NOMO-1 treated with dmso at 0.1 percent for 144 hours (cell line): ENCODE measurements at regions not wholly inside any gene's neighbourhood (a gene's known extent, or its start where the extent isn't known, plus 50 kb on each side); places are given as distances from the start of the nearest gene placed in this dataset.

Experiments
- DNase-seq: peaks from one replicate; lab custom pipeline; 2025; ENCODE audit not compliant: unreplicated experiment; lab: John Stamatoyannopoulos, UW

- DNase-seq: no peak
Measured at GRCh38 chr3:99236576-99236975, 335.1 kb upstream of the DCBLD2 start.

GRCh38 chr3:99232696-99233095, 331.2 kb upstream of the DCBLD2 start:
- no peak for DNase-seq

GRCh38 chr3:99218468-99218867, 317.0 kb upstream of the DCBLD2 start:
- DNase-seq: no peak

- DNase-seq: no peak
Measured at GRCh38 chr3:99212969-99213368, 311.5 kb upstream of the DCBLD2 start.

GRCh38 chr3:99211309-99211708, 309.8 kb upstream of the DCBLD2 start:
- DNase-seq: no peak

- DNase-seq: no peak
Measured at GRCh38 chr3:99199021-99199420, 297.5 kb upstream of the DCBLD2 start.

GRCh38 chr3:99191186-99191585, 289.7 kb upstream of the DCBLD2 start:
- no peak for DNase-seq

- DNase-seq: no peak
Measured at GRCh38 chr3:99188936-99189335, 287.4 kb upstream of the DCBLD2 start.

- no peak for DNase-seq
Measured at GRCh38 chr3:99186016-99186415, 284.5 kb upstream of the DCBLD2 start.

- DNase-seq: no peak
Measured at GRCh38 chr3:99176169-99176964, 274.9 kb upstream of the DCBLD2 start.

- no peak for DNase-seq
Measured at GRCh38 chr3:99175276-99175812, 273.8 kb upstream of the DCBLD2 start.

GRCh38 chr3:99172736-99173657, 271.5 kb upstream of the DCBLD2 start:
- peak; percentile 10 for DNase-seq

- no peak for DNase-seq
Measured at GRCh38 chr3:99171800-99172199, 270.3 kb upstream of the DCBLD2 start.

GRCh38 chr3:99170867-99171517, 269.5 kb upstream of the DCBLD2 start:
- no peak for DNase-seq

GRCh38 chr3:99167071-99167470, 265.6 kb upstream of the DCBLD2 start:
- no peak for DNase-seq

GRCh38 chr3:99163314-99163713, 261.8 kb upstream of the DCBLD2 start:
- DNase-seq: no peak

GRCh38 chr3:99159220-99159762, 257.8 kb upstream of the DCBLD2 start:
- no peak for DNase-seq

GRCh38 chr3:99145031-99145430, 243.5 kb upstream of the DCBLD2 start:
- no peak for DNase-seq

GRCh38 chr3:99143493-99143892, 242.0 kb upstream of the DCBLD2 start:
- no peak for DNase-seq

GRCh38 chr3:99134986-99135385, 233.5 kb upstream of the DCBLD2 start:
- DNase-seq: no peak

- no peak for DNase-seq
Measured at GRCh38 chr3:99131876-99132275, 230.4 kb upstream of the DCBLD2 start.
